ENCODE measurements at regions not wholly inside any gene's neighbourhood (a gene's known extent, or its start where the extent isn't known, plus 50 kb on each side); places are given as distances from the start of the nearest gene placed in this dataset.

DNA sequence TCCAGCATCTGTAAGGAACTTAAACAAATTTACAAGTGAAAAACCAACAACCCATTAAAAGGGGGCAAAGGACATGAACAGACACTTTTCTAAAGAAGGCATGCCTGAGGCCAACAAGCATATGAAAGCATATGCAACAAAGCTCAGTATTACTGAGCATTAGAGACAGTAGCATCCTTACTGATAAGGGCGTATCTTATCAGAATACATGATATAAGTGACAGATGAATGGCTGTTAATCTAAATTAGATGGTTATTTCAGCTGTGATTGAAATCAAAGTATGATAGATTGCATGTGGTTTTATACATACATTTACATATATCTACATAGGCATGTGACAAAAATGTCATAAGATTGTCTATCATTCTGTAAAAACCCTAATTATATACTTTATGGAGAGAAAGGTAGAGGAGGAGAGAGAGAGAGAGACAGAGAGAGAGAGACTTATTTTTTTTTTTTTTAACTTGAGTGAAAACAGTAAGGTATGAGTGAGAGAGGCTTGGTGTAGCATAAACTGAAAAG is 1240.7 kb downstream of the FAM181B start:
- TF ChIP-seq, protein P1, sequence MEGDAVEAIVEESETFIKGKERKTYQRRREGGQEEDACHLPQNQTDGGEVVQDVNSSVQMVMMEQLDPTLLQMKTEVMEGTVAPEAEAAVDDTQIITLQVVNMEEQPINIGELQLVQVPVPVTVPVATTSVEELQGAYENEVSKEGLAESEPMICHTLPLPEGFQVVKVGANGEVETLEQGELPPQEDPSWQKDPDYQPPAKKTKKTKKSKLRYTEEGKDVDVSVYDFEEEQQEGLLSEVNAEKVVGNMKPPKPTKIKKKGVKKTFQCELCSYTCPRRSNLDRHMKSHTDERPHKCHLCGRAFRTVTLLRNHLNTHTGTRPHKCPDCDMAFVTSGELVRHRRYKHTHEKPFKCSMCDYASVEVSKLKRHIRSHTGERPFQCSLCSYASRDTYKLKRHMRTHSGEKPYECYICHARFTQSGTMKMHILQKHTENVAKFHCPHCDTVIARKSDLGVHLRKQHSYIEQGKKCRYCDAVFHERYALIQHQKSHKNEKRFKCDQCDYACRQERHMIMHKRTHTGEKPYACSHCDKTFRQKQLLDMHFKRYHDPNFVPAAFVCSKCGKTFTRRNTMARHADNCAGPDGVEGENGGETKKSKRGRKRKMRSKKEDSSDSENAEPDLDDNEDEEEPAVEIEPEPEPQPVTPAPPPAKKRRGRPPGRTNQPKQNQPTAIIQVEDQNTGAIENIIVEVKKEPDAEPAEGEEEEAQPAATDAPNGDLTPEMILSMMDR (IDR thresholded peaks at IDR 0.05), result no peak
- TF ChIP-seq POLR2AphosphoS5 (IDR thresholded peaks at IDR 0.05; ENCODE audit: low read depth, low read length) (no peak), TCF7L2 (IDR thresholded peaks at IDR 0.05; ENCODE audit: low read depth, low read length) (no peak)

All from Panc1 (cell line).